ENCODE measurements at regions not wholly inside any gene's neighbourhood (a gene's known extent, or its start where the extent isn't known, plus 50 kb on each side); places are given as distances from the start of the nearest gene placed in this dataset.
"Not testable (repeated sequence)": the region's sequence is repeated elsewhere in the genome, so short reads cannot be mapped to it uniquely, and the experiment has no call there.

GRCh38 chr1:195173753-195174152 lies 1434.5 kb downstream of the KCNT2 start:
- no peaks in the 10 kb centered on the region for H3K36me3 Mint-ChIP-seq (ENCODE audit: low read depth)
- H3K27me3 Mint-ChIP-seq (ENCODE audit: low read depth) = no peaks in the 10 kb centered on the region
- no peak overlapping the region for H3K27ac Mint-ChIP-seq

GRCh38 chr1:195159795-195160194 lies 1448.4 kb downstream of the KCNT2 start:
- H3K27me3 Mint-ChIP-seq (ENCODE audit: low read depth); H3K27ac Mint-ChIP-seq; H3K4me3 Mint-ChIP-seq; H3K36me3 Mint-ChIP-seq (ENCODE audit: low read depth); H3K9me3 Mint-ChIP-seq; H3K4me1 Mint-ChIP-seq (ENCODE audit: low read depth): not testable (repeated sequence)

More at GRCh38 chr1:195173753-195174152, 1434.5 kb downstream of the KCNT2 start:
- no peaks in the 10 kb centered on the region for H3K4me1 Mint-ChIP-seq (ENCODE audit: low read depth)
- no peaks in the 10 kb centered on the region for H3K9me3 Mint-ChIP-seq
- no peak overlapping the region for H3K4me3 Mint-ChIP-seq

- H3K36me3 Mint-ChIP-seq (ENCODE audit: low read depth) = no peaks in the 10 kb centered on the region
- H3K27ac Mint-ChIP-seq = no peak overlapping the region
- no peaks in the 10 kb centered on the region for H3K4me1 Mint-ChIP-seq (ENCODE audit: low read depth)
- H3K27me3 Mint-ChIP-seq (ENCODE audit: low read depth) = no peaks in the 10 kb centered on the region
- H3K4me3 Mint-ChIP-seq = no peak overlapping the region
- no peaks in the 10 kb centered on the region for H3K9me3 Mint-ChIP-seq
These were observed 1450.1 kb downstream of the KCNT2 start for GRCh38 chr1:195158091-195158490.

GRCh38 chr1:195153107-195153506 lies 1455.1 kb downstream of the KCNT2 start:
- H3K27ac Mint-ChIP-seq = no peak overlapping the region
- H3K4me1 Mint-ChIP-seq (ENCODE audit: low read depth) = no peaks in the 10 kb centered on the region
- H3K27me3 Mint-ChIP-seq (ENCODE audit: low read depth) = no peaks in the 10 kb centered on the region
- no peaks in the 10 kb centered on the region for H3K36me3 Mint-ChIP-seq (ENCODE audit: low read depth)
- no peak overlapping the region for H3K4me3 Mint-ChIP-seq
- H3K9me3 Mint-ChIP-seq = no peaks in the 10 kb centered on the region

- H3K4me1 Mint-ChIP-seq (ENCODE audit: low read depth) = no peaks in the 10 kb centered on the region
- no peak overlapping the region for H3K4me3 Mint-ChIP-seq
- H3K9me3 Mint-ChIP-seq = no peaks in the 10 kb centered on the region
- no peaks in the 10 kb centered on the region for H3K36me3 Mint-ChIP-seq (ENCODE audit: low read depth)
- no peak overlapping the region for H3K27ac Mint-ChIP-seq
- H3K27me3 Mint-ChIP-seq (ENCODE audit: low read depth) = no peaks in the 10 kb centered on the region
These were observed 1457.5 kb downstream of the KCNT2 start for GRCh38 chr1:195150768-195151167.

GRCh38 chr1:195141294-195141693 lies 1466.9 kb downstream of the KCNT2 start:
- Mint-ChIP-seq H3K4me3 (no peak overlapping the region), H3K4me1 (ENCODE audit: low read depth) (no peaks in the 10 kb centered on the region), H3K36me3 (ENCODE audit: low read depth) (no peaks in the 10 kb centered on the region), H3K9me3 (peaks cover 13% of the 10 kb centered on the region), H3K27ac (no peak overlapping the region), H3K27me3 (ENCODE audit: low read depth) (no peaks in the 10 kb centered on the region)

GRCh38 chr1:195130598-195130997 lies 1477.6 kb downstream of the KCNT2 start:
- H3K36me3 Mint-ChIP-seq (ENCODE audit: low read depth) = no peaks in the 10 kb centered on the region
- H3K27me3 Mint-ChIP-seq (ENCODE audit: low read depth) = no peaks in the 10 kb centered on the region
- no peaks in the 10 kb centered on the region for H3K9me3 Mint-ChIP-seq
- no peak overlapping the region for H3K27ac Mint-ChIP-seq
- H3K4me3 Mint-ChIP-seq = no peak overlapping the region
- no peaks in the 10 kb centered on the region for H3K4me1 Mint-ChIP-seq (ENCODE audit: low read depth)

- H3K27me3 Mint-ChIP-seq (ENCODE audit: low read depth) = no peaks in the 10 kb centered on the region
- H3K4me3 Mint-ChIP-seq = no peak overlapping the region
- no peak overlapping the region for H3K27ac Mint-ChIP-seq
- no peaks in the 10 kb centered on the region for H3K9me3 Mint-ChIP-seq
- no peaks in the 10 kb centered on the region for H3K36me3 Mint-ChIP-seq (ENCODE audit: low read depth)
- no peaks in the 10 kb centered on the region for H3K4me1 Mint-ChIP-seq (ENCODE audit: low read depth)
These were observed 1485.7 kb downstream of the KCNT2 start for GRCh38 chr1:195122497-195122896.

- Mint-ChIP-seq H3K4me1 (ENCODE audit: low read depth) (no peaks in the 10 kb centered on the region), H3K9me3 (no peaks in the 10 kb centered on the region), H3K36me3 (ENCODE audit: low read depth) (no peaks in the 10 kb centered on the region), H3K4me3 (no peak overlapping the region), H3K27ac (no peak overlapping the region), H3K27me3 (ENCODE audit: low read depth) (no peaks in the 10 kb centered on the region)
These were observed 1494.8 kb downstream of the KCNT2 start for GRCh38 chr1:195113471-195113870.

GRCh38 chr1:195105773-195106172 lies 1502.5 kb downstream of the KCNT2 start:
- Mint-ChIP-seq H3K4me1 (ENCODE audit: low read depth) (no peaks in the 10 kb centered on the region), H3K27ac (no peak overlapping the region)

GRCh38 chr1:195105281-195105680 lies 1503.0 kb downstream of the KCNT2 start:
- peaks cover 5% of the 10 kb centered on the region for H3K9me3 Mint-ChIP-seq
- no peak overlapping the region for H3K4me3 Mint-ChIP-seq
- no peak overlapping the region for H3K27ac Mint-ChIP-seq

More at GRCh38 chr1:195105773-195106172, 1502.5 kb downstream of the KCNT2 start:
- H3K9me3 Mint-ChIP-seq = peaks cover 5% of the 10 kb centered on the region
- no peaks in the 10 kb centered on the region for H3K27me3 Mint-ChIP-seq (ENCODE audit: low read depth)
- H3K36me3 Mint-ChIP-seq (ENCODE audit: low read depth) = no peaks in the 10 kb centered on the region
- no peak overlapping the region for H3K4me3 Mint-ChIP-seq

GRCh38 chr1:195097316-195097715 lies 1510.9 kb downstream of the KCNT2 start:
- Mint-ChIP-seq H3K9me3 (no peaks in the 10 kb centered on the region), H3K36me3 (ENCODE audit: low read depth) (no peaks in the 10 kb centered on the region), H3K27ac (no peak overlapping the region), H3K4me1 (ENCODE audit: low read depth) (no peaks in the 10 kb centered on the region), H3K4me3 (no peak overlapping the region), H3K27me3 (ENCODE audit: low read depth) (no peaks in the 10 kb centered on the region)

More at GRCh38 chr1:195105281-195105680, 1503.0 kb downstream of the KCNT2 start:
- Mint-ChIP-seq H3K36me3 (ENCODE audit: low read depth) (no peaks in the 10 kb centered on the region), H3K27me3 (ENCODE audit: low read depth) (no peaks in the 10 kb centered on the region), H3K4me1 (ENCODE audit: low read depth) (no peaks in the 10 kb centered on the region)

- Mint-ChIP-seq H3K4me1 (ENCODE audit: low read depth) (no peaks in the 10 kb centered on the region), H3K9me3 (no peaks in the 10 kb centered on the region), H3K27ac (no peak overlapping the region), H3K36me3 (ENCODE audit: low read depth) (no peaks in the 10 kb centered on the region), H3K27me3 (ENCODE audit: low read depth) (no peaks in the 10 kb centered on the region), H3K4me3 (no peak overlapping the region)
These were observed 1512.2 kb downstream of the KCNT2 start for GRCh38 chr1:195096051-195096521.

GRCh38 chr1:195085196-195085595 lies 1523.0 kb downstream of the KCNT2 start:
- H3K4me3 Mint-ChIP-seq = no peak overlapping the region
- H3K36me3 Mint-ChIP-seq (ENCODE audit: low read depth) = no peaks in the 10 kb centered on the region
- H3K4me1 Mint-ChIP-seq (ENCODE audit: low read depth) = no peaks in the 10 kb centered on the region
- H3K9me3 Mint-ChIP-seq = no peaks in the 10 kb centered on the region
- no peaks in the 10 kb centered on the region for H3K27me3 Mint-ChIP-seq (ENCODE audit: low read depth)
- no peak overlapping the region for H3K27ac Mint-ChIP-seq

- no peak overlapping the region for H3K4me3 Mint-ChIP-seq
- no peaks in the 10 kb centered on the region for H3K9me3 Mint-ChIP-seq
- H3K27ac Mint-ChIP-seq = no peak overlapping the region
- no peaks in the 10 kb centered on the region for H3K36me3 Mint-ChIP-seq (ENCODE audit: low read depth)
- H3K4me1 Mint-ChIP-seq (ENCODE audit: low read depth) = no peaks in the 10 kb centered on the region
- H3K27me3 Mint-ChIP-seq (ENCODE audit: low read depth) = no peaks in the 10 kb centered on the region
These were observed 1526.1 kb downstream of the KCNT2 start for GRCh38 chr1:195082183-195082582.

- H3K4me1 Mint-ChIP-seq (ENCODE audit: low read depth) = no peaks in the 10 kb centered on the region
- no peaks in the 10 kb centered on the region for H3K36me3 Mint-ChIP-seq (ENCODE audit: low read depth)
- H3K9me3 Mint-ChIP-seq = no peaks in the 10 kb centered on the region
- no peak overlapping the region for H3K27ac Mint-ChIP-seq
- no peaks in the 10 kb centered on the region for H3K27me3 Mint-ChIP-seq (ENCODE audit: low read depth)
- no peak overlapping the region for H3K4me3 Mint-ChIP-seq
These were observed 1531.6 kb downstream of the KCNT2 start for GRCh38 chr1:195076682-195077081.
